Glutamatergic neuron (in vitro differentiated cells): ENCODE measurements at regions not wholly inside any gene's neighbourhood (a gene's known extent, or its start where the extent isn't known, plus 50 kb on each side); places are given as distances from the start of the nearest gene placed in this dataset.

Source experiments
- DNase-seq: peaks from one replicate; pipeline ENCODE4 v3.0.0; 2022
- H3K27ac Mint-ChIP-seq: one replicate; pipeline ENCODE4 v1.8.0; 2020; ENCODE audit warnings: mild to moderate bottlenecking, mixed read lengths, inconsistent platforms; ENCODE audit not compliant: unreplicated experiment
- H3K27me3 Mint-ChIP-seq: one replicate; pipeline ENCODE4 v1.8.0; 2020; ENCODE audit warnings: mild to moderate bottlenecking, moderate library complexity, mixed read lengths, inconsistent platforms; ENCODE audit not compliant: unreplicated experiment
- H3K36me3 Mint-ChIP-seq: one replicate; pipeline ENCODE4 v1.8.0; 2020; ENCODE audit warnings: mild to moderate bottlenecking, mixed read lengths, inconsistent platforms; ENCODE audit not compliant: unreplicated experiment
- H3K4me1 Mint-ChIP-seq: one replicate; pipeline ENCODE4 v1.8.0; 2020; ENCODE audit warnings: mild to moderate bottlenecking, low read depth, mixed read lengths, inconsistent platforms; ENCODE audit not compliant: unreplicated experiment
- H3K4me3 Mint-ChIP-seq: one replicate; pipeline ENCODE4 v1.8.0; 2020; ENCODE audit warnings: mild to moderate bottlenecking, mixed read lengths, inconsistent platforms; ENCODE audit not compliant: unreplicated experiment
- H3K9me3 Mint-ChIP-seq: one replicate; pipeline ENCODE4 v1.8.0; 2020; ENCODE audit warnings: mild to moderate bottlenecking, moderate library complexity, mixed read lengths, inconsistent platforms; ENCODE audit not compliant: unreplicated experiment
- TF ChIP-seq, protein P1 (sequence below): fragments of 200-600 bp; sonication (generic); IDR thresholded peaks from one replicate; pipeline ENCODE4 v1.5.0; 2021; ENCODE audit not compliant: partially characterized antibody, unreplicated experiment

DNA sequence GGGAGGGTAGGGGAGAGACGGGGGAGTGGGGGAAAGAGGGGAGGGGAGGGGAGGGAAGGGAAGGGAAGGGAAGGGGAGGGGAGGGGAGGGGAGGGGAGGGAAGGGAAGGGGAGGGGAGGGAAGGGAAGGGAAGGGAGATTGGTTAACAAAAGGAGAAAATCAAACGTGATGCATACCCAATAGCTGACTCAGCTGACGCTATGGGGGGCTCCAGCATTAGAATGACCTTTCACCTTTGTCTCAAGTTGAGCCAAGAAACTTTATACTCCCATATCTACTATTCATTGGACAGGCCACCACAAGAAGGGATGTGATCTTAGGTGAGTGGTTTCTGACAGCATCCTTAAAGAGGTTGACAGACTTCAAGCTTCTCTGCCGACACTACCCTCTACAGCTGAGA lies 432.8 kb upstream of the CDH5 start:
- Mint-ChIP-seq H3K36me3 (peaks cover 5% of the 10 kb centered on the region), H3K27ac (no peak overlapping the region), H3K9me3 (peaks cover 3% of the 10 kb centered on the region), H3K4me3 (no peak overlapping the region), H3K4me1 (no peaks in the 10 kb centered on the region), H3K27me3 (no peaks in the 10 kb centered on the region)
- TF ChIP-seq, protein P1, sequence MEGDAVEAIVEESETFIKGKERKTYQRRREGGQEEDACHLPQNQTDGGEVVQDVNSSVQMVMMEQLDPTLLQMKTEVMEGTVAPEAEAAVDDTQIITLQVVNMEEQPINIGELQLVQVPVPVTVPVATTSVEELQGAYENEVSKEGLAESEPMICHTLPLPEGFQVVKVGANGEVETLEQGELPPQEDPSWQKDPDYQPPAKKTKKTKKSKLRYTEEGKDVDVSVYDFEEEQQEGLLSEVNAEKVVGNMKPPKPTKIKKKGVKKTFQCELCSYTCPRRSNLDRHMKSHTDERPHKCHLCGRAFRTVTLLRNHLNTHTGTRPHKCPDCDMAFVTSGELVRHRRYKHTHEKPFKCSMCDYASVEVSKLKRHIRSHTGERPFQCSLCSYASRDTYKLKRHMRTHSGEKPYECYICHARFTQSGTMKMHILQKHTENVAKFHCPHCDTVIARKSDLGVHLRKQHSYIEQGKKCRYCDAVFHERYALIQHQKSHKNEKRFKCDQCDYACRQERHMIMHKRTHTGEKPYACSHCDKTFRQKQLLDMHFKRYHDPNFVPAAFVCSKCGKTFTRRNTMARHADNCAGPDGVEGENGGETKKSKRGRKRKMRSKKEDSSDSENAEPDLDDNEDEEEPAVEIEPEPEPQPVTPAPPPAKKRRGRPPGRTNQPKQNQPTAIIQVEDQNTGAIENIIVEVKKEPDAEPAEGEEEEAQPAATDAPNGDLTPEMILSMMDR: no peak
- DNase-seq: no peak

DNA sequence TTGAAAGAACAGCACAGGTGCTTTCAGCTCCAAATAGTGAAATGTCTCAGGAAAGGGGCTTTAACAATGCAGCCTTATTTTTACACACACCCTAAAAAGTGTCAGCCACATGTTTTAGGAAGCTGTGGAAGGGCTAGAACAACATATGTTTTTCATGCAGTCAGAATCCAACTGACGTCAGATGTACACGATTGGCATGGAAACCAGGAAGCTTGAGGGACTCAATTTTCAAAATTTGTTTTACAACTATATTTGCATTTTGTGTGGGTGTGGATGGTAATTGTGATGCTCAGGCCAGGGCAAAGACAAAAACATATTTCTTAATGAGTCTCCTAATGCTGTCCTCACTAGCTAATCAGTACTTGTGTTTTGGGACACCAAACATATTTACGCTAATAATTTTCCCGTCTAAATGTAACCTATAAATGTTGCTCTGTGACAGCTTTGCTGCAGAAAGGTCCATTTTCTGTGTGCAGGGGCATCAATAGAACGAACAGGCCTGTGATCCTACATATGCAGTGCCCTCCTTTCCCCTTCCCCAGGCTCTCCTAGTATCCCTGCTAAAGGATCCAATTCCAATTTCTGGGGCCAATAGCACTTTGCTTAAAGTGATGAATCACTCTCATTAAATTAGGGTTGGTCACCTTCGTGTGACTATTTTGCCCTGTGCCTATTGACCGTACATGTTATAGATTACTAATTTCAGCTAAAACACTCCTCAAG lies 434.0 kb upstream of the CDH5 start:
- no peak for DNase-seq
- Mint-ChIP-seq H3K4me3 (no peak overlapping the region), H3K4me1 (no peaks in the 10 kb centered on the region), H3K27ac (no peak overlapping the region), H3K36me3 (peaks cover 5% of the 10 kb centered on the region), H3K27me3 (no peaks in the 10 kb centered on the region), H3K9me3 (peaks cover 6% of the 10 kb centered on the region)
- TF ChIP-seq, protein P1: no peak

DNA sequence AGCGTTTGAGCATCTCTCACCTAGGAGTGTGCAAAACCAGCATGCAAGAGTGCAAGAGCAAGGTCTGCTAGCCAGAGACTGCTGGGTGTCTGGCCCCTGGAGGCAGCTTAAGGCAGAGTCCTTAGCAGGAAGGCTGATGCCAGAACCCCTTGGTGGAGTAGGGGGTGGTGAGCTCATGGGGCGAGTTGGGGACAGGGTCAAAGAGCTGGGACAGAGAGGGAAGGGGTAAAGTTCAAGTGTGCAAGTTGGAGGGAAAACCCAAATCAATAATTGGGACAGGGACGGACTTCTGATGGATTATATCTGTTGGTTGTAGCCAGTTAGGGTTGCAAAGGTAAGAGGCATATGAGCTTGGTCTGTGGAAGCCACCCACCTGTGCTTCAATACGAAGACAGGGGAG lies 443.6 kb upstream of the CDH5 start:
- Mint-ChIP-seq H3K27me3 (peaks cover 6% of the 10 kb centered on the region), H3K27ac (no peak overlapping the region), H3K4me1 (no peaks in the 10 kb centered on the region), H3K4me3 (no peak overlapping the region), H3K36me3 (no peaks in the 10 kb centered on the region), H3K9me3 (no peaks in the 10 kb centered on the region)
- TF ChIP-seq, protein P1: no peak
- no peak for DNase-seq

DNA sequence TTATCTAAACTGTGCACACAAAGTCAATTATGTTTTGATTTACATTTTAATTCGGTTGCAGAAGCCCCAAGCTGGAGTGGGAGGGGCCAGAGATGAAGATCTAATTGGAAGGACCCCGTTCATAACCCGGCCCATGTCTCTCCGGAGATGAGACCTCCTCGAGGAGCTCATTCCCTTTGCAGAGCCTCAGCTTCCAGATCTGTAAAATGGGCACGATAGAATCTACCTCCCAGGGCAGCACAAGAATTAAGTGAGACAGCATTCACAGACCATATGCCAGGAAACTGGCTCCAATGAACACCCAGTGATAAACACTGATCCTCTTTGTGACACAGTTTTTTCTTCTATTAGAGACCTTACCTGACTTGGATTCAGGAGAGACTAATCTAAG lies 446.5 kb upstream of the CDH5 start:
- Mint-ChIP-seq H3K4me1 (no peaks in the 10 kb centered on the region), H3K36me3 (peaks cover 4% of the 10 kb centered on the region), H3K4me3 (no peak overlapping the region), H3K9me3 (no peaks in the 10 kb centered on the region), H3K27me3 (peaks cover 6% of the 10 kb centered on the region), H3K27ac (no peak overlapping the region)
- DNase-seq: no peak
- TF ChIP-seq, protein P1: no peak

DNA sequence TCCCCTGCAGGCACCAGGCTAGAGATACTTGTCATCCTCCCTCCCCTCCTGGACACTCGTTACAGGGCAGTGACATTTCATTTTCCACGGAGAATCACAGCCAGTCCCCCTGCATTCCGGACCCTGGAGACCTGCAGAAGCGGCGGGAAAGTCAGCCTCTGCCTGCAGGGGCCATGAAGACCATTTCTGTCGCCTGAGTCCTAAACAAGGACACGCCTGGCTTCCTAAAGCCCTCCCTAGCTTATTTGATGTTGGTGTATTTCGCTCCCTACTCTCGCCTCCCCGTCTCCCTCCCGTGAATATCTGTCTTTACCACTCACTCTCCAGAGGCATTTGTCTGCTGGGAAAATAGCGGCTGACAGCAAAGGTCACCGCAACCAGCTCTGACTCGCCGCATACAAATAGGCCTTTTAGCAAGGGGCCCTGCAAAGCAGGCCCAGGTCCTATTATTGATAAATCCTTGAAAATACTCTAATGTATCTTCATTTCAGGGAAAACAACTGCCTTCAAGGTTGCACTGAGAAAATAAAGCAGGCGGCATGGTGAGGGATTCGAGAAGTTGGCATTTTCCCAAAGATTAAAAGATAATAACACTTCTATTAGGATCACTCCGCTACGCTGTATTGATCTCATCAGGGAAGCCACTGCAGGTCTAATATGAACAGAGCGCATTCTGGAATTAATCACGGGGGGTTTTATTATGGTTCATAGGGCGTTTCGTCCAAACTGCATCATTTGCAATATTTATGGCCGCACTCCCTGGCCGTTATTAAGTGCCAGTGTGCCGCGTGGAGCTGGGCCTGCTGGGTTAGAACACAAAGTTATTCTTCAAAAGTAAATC lies 447.1 kb upstream of the CDH5 start:
- TF ChIP-seq, protein P1: no peak
- no peak overlapping the region for H3K27ac Mint-ChIP-seq
- no peaks in the 10 kb centered on the region for H3K9me3 Mint-ChIP-seq
- H3K36me3 Mint-ChIP-seq: peaks cover 4% of the 10 kb centered on the region
- H3K27me3 Mint-ChIP-seq: peaks cover 6% of the 10 kb centered on the region
- DNase-seq: no peak
- no peak overlapping the region for H3K4me3 Mint-ChIP-seq
- H3K4me1 Mint-ChIP-seq: no peaks in the 10 kb centered on the region
